ENCODE measurements at regions not wholly inside any gene's neighbourhood (a gene's known extent, or its start where the extent isn't known, plus 50 kb on each side); places are given as distances from the start of the nearest gene placed in this dataset.

DNA sequence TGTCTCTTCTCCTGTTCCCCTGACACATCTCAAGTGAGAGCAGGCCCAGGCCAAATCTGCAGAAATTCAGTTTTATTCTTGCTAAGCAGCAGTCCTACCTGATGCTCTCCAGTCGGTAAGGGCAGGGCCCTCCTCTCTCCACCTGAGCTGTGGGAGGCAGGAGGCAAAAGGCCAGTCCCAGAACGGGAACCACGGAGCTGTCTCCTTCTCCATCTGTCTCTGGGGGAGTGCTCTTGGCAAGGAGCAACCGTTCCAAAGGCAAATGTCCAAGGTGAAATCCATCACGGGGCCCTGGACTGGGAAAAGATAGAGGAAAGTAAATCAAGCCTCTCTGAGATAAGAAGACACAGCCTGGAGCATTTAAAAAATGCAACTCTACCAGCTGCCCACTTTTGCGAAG is 65.2 kb upstream of the CDON start:
- TF ChIP-seq, protein P1, sequence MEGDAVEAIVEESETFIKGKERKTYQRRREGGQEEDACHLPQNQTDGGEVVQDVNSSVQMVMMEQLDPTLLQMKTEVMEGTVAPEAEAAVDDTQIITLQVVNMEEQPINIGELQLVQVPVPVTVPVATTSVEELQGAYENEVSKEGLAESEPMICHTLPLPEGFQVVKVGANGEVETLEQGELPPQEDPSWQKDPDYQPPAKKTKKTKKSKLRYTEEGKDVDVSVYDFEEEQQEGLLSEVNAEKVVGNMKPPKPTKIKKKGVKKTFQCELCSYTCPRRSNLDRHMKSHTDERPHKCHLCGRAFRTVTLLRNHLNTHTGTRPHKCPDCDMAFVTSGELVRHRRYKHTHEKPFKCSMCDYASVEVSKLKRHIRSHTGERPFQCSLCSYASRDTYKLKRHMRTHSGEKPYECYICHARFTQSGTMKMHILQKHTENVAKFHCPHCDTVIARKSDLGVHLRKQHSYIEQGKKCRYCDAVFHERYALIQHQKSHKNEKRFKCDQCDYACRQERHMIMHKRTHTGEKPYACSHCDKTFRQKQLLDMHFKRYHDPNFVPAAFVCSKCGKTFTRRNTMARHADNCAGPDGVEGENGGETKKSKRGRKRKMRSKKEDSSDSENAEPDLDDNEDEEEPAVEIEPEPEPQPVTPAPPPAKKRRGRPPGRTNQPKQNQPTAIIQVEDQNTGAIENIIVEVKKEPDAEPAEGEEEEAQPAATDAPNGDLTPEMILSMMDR (IDR thresholded peaks at IDR 0.05; ENCODE audit: borderline replicate concordance, extremely low read depth, low read length, poor library complexity, severe bottlenecking) = no peak
- TF ChIP-seq EZH2 (IDR thresholded peaks at IDR 0.05; ENCODE audit: borderline replicate concordance, low read depth, low read length, severe bottlenecking) = no peak

Data from DND-41 (cell line).